HEK293 (cell line): ENCODE measurements at regions not wholly inside any gene's neighbourhood (a gene's known extent, or its start where the extent isn't known, plus 50 kb on each side); places are given as distances from the start of the nearest gene placed in this dataset.

Experiments used
- IKZF3 ChIP-seq: fragments of 450-650 bp; IDR thresholded peaks from 2 replicates; pipeline ENCODE4 v1.5.0; 2018; ENCODE audit warnings: missing biosample characterization, mild to moderate bottlenecking, missing genetic modification characterization, moderate library complexity
- TCF7L2 ChIP-seq: IDR thresholded peaks from 2 replicates; pipeline ENCODE4 v1.6.1; 2011; ENCODE audit warnings: low read depth, mild to moderate bottlenecking, inconsistent platforms, low read length, moderate library complexity, borderline replicate concordance
- YY1 ChIP-seq: fragments of 450-650 bp; formaldehyde crosslinking; IDR thresholded peaks from 2 replicates; pipeline ENCODE4 v1.5.1; 2018; ENCODE audit warnings: missing biosample characterization, missing genetic modification characterization
- ZBTB48 ChIP-seq: fragments of 450-650 bp; formaldehyde crosslinking; IDR thresholded peaks from 2 replicates; pipeline ENCODE4 v1.5.1; 2016; ENCODE audit warnings: missing biosample characterization, missing genetic modification characterization
- ZNF23 ChIP-seq: fragments of 450-650 bp; formaldehyde crosslinking; IDR thresholded peaks from 2 replicates; pipeline ENCODE4 v1.5.1; 2016; ENCODE audit warnings: missing biosample characterization, missing genetic modification characterization, borderline replicate concordance
- ZNF24 ChIP-seq: fragments of 450-650 bp; formaldehyde crosslinking; IDR thresholded peaks from 2 replicates; pipeline ENCODE4 v1.5.1; 2016; ENCODE audit warnings: missing biosample characterization, missing genetic modification characterization
- ZNF433 ChIP-seq: fragments of 450-650 bp; formaldehyde crosslinking; IDR thresholded peaks from 2 replicates; pipeline ENCODE4 v1.5.1; 2016; ENCODE audit warnings: missing biosample characterization, missing genetic modification characterization, low read depth
- ZNF510 ChIP-seq: fragments of 450-650 bp; formaldehyde crosslinking; IDR thresholded peaks from 2 replicates; pipeline ENCODE4 v1.5.1; 2018; ENCODE audit warnings: mild to moderate bottlenecking, missing genetic modification characterization, missing biosample characterization; ENCODE audit not compliant: insufficient replicate concordance
- TF ChIP-seq, protein P1 (sequence below): fragments of 450-650 bp; formaldehyde crosslinking; IDR thresholded peaks from 2 replicates; pipeline ENCODE4 v1.5.1; 2016; ENCODE audit warnings: missing biosample characterization, missing genetic modification characterization
- TF ChIP-seq, protein P2 (sequence below): fragments of 450-650 bp; formaldehyde crosslinking; IDR thresholded peaks from 2 replicates; pipeline ENCODE4 v1.5.1; 2016; ENCODE audit warnings: missing biosample characterization, missing genetic modification characterization
- TF ChIP-seq, protein P3 (sequence below): fragments of 450-650 bp; formaldehyde crosslinking; conservative IDR thresholded peaks from 2 replicates; pipeline ENCODE4 v1.5.1; 2016; ENCODE audit warnings: low read depth, missing biosample characterization, missing genetic modification characterization
- TF ChIP-seq, protein P4 (sequence below): fragments of 450-650 bp; formaldehyde crosslinking; IDR thresholded peaks from 2 replicates; pipeline ENCODE4 v1.5.1; 2016; ENCODE audit warnings: missing biosample characterization, missing genetic modification characterization

DNA sequence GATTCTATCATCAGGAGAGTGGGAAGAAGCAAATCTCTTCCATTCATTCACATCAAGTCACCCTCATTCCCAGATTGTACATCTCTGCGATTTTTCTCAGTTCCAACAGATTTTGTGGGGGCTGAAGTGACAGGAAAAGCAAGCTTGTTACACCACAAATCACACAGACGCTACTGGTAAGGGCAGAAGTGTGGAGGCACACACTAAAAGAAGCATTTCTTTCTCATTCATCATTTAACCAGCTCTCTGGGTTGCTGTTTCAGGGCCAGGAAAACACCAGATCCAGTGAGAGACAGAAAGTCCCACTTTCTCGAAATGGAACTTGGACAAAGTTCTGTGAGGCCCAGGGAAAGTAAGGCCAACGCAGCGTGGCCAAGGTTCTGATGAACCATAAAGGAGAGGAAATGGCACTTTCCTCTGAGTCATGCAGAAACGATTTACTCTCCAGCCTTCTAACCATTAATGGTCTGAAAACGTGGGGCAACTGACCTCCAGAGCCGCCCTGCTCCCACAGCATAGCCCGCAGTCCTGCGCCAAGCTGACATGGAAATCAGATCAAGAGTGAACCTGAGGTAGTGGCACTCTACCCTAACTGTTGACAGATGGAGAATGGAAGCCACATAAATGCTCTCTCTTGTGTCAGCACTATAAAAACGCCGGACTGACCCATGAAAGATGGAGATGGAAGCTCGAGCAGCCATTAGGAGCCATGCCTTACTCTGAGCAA, 191.0 kb downstream of the C1D start:
- no peak for TF ChIP-seq ZNF24
- TF ChIP-seq ZBTB48 (tag by site-specific recombination), result no peak
- TF ChIP-seq, protein P1, sequence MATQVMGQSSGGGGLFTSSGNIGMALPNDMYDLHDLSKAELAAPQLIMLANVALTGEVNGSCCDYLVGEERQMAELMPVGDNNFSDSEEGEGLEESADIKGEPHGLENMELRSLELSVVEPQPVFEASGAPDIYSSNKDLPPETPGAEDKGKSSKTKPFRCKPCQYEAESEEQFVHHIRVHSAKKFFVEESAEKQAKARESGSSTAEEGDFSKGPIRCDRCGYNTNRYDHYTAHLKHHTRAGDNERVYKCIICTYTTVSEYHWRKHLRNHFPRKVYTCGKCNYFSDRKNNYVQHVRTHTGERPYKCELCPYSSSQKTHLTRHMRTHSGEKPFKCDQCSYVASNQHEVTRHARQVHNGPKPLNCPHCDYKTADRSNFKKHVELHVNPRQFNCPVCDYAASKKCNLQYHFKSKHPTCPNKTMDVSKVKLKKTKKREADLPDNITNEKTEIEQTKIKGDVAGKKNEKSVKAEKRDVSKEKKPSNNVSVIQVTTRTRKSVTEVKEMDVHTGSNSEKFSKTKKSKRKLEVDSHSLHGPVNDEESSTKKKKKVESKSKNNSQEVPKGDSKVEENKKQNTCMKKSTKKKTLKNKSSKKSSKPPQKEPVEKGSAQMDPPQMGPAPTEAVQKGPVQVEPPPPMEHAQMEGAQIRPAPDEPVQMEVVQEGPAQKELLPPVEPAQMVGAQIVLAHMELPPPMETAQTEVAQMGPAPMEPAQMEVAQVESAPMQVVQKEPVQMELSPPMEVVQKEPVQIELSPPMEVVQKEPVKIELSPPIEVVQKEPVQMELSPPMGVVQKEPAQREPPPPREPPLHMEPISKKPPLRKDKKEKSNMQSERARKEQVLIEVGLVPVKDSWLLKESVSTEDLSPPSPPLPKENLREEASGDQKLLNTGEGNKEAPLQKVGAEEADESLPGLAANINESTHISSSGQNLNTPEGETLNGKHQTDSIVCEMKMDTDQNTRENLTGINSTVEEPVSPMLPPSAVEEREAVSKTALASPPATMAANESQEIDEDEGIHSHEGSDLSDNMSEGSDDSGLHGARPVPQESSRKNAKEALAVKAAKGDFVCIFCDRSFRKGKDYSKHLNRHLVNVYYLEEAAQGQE (tag by site-specific recombination), result no peak
- no peak for TF ChIP-seq ZNF433
- no peak for TF ChIP-seq YY1 (tag by site-specific recombination)
- TF ChIP-seq TCF7L2, result no peak
- TF ChIP-seq, protein P2, sequence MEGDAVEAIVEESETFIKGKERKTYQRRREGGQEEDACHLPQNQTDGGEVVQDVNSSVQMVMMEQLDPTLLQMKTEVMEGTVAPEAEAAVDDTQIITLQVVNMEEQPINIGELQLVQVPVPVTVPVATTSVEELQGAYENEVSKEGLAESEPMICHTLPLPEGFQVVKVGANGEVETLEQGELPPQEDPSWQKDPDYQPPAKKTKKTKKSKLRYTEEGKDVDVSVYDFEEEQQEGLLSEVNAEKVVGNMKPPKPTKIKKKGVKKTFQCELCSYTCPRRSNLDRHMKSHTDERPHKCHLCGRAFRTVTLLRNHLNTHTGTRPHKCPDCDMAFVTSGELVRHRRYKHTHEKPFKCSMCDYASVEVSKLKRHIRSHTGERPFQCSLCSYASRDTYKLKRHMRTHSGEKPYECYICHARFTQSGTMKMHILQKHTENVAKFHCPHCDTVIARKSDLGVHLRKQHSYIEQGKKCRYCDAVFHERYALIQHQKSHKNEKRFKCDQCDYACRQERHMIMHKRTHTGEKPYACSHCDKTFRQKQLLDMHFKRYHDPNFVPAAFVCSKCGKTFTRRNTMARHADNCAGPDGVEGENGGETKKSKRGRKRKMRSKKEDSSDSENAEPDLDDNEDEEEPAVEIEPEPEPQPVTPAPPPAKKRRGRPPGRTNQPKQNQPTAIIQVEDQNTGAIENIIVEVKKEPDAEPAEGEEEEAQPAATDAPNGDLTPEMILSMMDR (tag by site-specific recombination), result no peak
- TF ChIP-seq, protein P3, sequence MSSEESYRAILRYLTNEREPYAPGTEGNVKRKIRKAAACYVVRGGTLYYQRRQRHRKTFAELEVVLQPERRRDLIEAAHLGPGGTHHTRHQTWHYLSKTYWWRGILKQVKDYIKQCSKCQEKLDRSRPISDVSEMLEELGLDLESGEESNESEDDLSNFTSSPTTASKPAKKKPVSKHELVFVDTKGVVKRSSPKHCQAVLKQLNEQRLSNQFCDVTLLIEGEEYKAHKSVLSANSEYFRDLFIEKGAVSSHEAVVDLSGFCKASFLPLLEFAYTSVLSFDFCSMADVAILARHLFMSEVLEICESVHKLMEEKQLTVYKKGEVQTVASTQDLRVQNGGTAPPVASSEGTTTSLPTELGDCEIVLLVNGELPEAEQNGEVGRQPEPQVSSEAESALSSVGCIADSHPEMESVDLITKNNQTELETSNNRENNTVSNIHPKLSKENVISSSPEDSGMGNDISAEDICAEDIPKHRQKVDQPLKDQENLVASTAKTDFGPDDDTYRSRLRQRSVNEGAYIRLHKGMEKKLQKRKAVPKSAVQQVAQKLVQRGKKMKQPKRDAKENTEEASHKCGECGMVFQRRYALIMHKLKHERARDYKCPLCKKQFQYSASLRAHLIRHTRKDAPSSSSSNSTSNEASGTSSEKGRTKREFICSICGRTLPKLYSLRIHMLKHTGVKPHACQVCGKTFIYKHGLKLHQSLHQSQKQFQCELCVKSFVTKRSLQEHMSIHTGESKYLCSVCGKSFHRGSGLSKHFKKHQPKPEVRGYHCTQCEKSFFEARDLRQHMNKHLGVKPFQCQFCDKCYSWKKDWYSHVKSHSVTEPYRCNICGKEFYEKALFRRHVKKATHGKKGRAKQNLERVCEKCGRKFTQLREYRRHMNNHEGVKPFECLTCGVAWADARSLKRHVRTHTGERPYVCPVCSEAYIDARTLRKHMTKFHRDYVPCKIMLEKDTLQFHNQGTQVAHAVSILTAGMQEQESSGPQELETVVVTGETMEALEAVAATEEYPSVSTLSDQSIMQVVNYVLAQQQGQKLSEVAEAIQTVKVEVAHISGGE (tag by site-specific recombination), result no peak
- no peak for TF ChIP-seq IKZF3 (tag by site-specific recombination)
- TF ChIP-seq ZNF23 (tag by site-specific recombination), result no peak
- TF ChIP-seq, protein P4, sequence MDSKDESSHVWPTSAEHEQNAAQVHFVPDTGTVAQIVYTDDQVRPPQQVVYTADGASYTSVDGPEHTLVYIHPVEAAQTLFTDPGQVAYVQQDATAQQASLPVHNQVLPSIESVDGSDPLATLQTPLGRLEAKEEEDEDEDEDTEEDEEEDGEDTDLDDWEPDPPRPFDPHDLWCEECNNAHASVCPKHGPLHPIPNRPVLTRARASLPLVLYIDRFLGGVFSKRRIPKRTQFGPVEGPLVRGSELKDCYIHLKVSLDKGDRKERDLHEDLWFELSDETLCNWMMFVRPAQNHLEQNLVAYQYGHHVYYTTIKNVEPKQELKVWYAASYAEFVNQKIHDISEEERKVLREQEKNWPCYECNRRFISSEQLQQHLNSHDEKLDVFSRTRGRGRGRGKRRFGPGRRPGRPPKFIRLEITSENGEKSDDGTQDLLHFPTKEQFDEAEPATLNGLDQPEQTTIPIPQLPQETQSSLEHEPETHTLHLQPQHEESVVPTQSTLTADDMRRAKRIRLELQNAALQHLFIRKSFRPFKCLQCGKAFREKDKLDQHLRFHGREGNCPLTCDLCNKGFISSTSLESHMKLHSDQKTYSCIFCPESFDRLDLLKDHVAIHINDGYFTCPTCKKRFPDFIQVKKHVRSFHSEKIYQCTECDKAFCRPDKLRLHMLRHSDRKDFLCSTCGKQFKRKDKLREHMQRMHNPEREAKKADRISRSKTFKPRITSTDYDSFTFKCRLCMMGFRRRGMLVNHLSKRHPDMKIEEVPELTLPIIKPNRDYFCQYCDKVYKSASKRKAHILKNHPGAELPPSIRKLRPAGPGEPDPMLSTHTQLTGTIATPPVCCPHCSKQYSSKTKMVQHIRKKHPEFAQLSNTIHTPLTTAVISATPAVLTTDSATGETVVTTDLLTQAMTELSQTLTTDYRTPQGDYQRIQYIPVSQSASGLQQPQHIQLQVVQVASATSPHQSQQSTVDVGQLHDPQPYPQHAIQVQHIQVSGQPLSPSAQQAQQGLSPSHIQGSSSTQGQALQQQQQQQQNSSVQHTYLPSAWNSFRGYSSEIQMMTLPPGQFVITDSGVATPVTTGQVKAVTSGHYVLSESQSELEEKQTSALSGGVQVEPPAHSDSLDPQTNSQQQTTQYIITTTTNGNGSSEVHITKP, result no peak
- no peak for TF ChIP-seq ZNF510 (tag by site-specific recombination)
